ENCODE measurements at regions not wholly inside any gene's neighbourhood (a gene's known extent, or its start where the extent isn't known, plus 50 kb on each side); places are given as distances from the start of the nearest gene placed in this dataset.
"Not testable (repeated sequence)": the region's sequence is repeated elsewhere in the genome, so short reads cannot be mapped to it uniquely, and the experiment has no call there.

DNA sequence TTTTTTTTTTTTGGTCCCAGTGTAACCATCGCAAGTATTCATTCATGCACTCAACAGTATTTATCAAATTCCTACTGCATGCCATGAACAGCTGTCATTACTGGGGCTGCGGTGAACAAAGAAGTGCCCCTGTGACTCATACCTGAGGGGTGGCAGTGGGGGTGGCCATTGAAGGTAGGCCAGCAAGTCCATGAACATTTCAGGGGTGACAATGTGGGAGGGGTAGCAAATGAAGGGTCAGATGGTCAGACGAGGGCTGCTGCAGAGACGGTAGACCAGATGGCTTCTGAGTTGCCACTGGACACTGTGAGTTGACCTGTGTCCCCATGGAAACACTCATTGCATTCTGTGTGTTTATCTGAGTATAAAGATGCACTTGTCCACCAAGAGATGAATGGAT lies 92.5 kb upstream of the PITRM1 start:
- Histone ChIP-seq H3K9ac (ENCODE audit: low read length) (no peak overlapping the region), H3K27ac (ENCODE audit: low read length) (no peak overlapping the region), H3K4me3 (ENCODE audit: low read length) (no peak overlapping the region), H3K4me1 (ENCODE audit: control insufficient read depth, low read depth, low read length) (peaks cover 19% of the 10 kb centered on the region), H3K36me3 (ENCODE audit: control insufficient read depth, low read depth, low read length) (no peaks in the 10 kb centered on the region), H3K27me3 (ENCODE audit: control insufficient read depth, insufficient read depth, low read length) (no peaks in the 10 kb centered on the region), H3K9me3 (ENCODE audit: control insufficient read depth, low read depth, low read length) (no peaks in the 10 kb centered on the region)

DNA sequence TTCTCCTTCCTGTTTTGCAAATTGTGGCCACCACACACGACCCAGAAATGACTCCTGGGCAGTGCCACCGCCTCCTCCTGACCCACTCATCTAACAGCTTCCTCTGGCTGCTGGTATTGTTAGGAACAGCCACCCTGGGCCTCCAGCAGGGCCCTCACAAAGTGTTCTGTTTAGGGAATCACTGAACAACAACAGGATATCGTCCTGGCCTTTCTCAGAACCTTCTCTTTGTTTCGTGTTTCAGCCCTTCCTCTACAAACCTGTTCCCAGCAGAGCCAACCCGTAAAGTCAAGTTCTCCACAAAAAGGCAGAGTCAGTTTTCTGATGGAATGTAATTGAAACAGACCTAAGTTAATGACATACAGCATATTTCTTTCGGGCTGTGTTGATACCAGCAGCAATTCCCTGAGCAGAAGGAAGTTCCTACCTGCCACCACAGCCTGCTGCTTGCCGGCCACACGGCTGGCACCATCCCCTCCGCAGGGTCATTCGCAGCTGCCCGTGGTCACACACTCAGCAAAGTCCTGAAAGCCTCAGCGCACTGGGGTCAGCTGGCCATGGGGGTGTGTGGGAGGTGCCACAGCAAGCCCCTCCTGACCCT lies 91.7 kb upstream of the PITRM1 start:
- Histone ChIP-seq H3K27ac (ENCODE audit: low read length) (no peak overlapping the region), H3K9ac (ENCODE audit: low read length) (no peak overlapping the region)

DNA sequence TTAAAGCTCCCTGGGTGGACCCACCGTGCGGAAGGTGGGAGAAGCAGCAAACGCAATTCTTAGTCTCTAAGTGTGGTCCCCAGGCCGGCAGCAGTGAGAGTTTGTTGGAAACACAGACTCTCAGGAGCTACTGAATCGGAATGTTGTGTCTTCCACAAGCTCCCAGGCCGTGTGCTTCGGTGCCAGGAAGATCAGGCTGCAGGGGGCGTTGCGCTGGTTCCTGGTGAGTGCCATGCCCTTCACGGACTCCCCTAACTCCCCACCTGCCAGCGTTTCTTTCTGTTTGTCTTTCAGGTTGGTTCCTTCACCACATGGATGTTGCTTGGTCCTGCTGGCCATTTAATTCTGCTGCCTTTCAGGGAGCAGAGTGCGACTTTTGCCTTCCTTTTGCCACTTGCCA lies 91.2 kb upstream of the PITRM1 start:
- Histone ChIP-seq H3K4me3 (ENCODE audit: low read length) (no peak overlapping the region), H3K9ac (ENCODE audit: low read length) (no peak overlapping the region)

More for the DNA sequence above, 91.7 kb upstream of the PITRM1 start:
- H3K9me3 ChIP-seq (ENCODE audit: control insufficient read depth, low read depth, low read length), result no peaks in the 10 kb centered on the region
- H3K36me3 ChIP-seq (ENCODE audit: control insufficient read depth, low read depth, low read length), result no peaks in the 10 kb centered on the region
- no peak overlapping the region for H3K4me3 ChIP-seq (ENCODE audit: low read length)
- H3K4me1 ChIP-seq (ENCODE audit: control insufficient read depth, low read depth, low read length), result peaks cover 13% of the 10 kb centered on the region
- H3K27me3 ChIP-seq (ENCODE audit: control insufficient read depth, insufficient read depth, low read length), result no peaks in the 10 kb centered on the region

DNA sequence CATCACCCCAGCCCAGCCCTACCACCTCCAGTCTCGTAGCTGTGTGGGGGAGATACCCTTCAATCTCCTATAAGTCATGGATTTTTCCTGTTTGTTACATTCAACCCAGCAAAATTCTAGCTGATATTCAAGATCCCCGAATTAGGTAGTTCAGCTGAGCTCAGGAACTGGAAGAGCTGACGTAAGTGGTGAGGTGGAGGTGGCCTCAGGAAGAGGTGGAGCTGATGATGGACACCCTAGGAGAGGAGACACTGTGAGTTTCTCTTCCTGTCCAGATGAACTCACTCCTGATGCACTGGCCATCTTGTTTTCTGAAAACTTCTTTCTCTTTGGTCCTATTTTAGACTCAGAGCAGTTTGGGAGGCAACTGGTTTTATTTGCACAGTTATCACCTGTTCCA lies 90.5 kb upstream of the PITRM1 start:
- peaks cover 13% of the 10 kb centered on the region for H3K4me1 ChIP-seq (ENCODE audit: control insufficient read depth, low read depth, low read length)
- H3K27ac ChIP-seq (ENCODE audit: low read length), result no peak overlapping the region
- no peaks in the 10 kb centered on the region for H3K27me3 ChIP-seq (ENCODE audit: control insufficient read depth, insufficient read depth, low read length)
- no peaks in the 10 kb centered on the region for H3K9me3 ChIP-seq (ENCODE audit: control insufficient read depth, low read depth, low read length)
- no peak overlapping the region for H3K9ac ChIP-seq (ENCODE audit: low read length)
- no peak overlapping the region for H3K4me3 ChIP-seq (ENCODE audit: low read length)
- no peaks in the 10 kb centered on the region for H3K36me3 ChIP-seq (ENCODE audit: control insufficient read depth, low read depth, low read length)

More for the DNA sequence above, 91.2 kb upstream of the PITRM1 start:
- H3K27ac ChIP-seq (ENCODE audit: low read length), result no peak overlapping the region
- H3K4me1 ChIP-seq (ENCODE audit: control insufficient read depth, low read depth, low read length), result peaks cover 13% of the 10 kb centered on the region
- H3K27me3 ChIP-seq (ENCODE audit: control insufficient read depth, insufficient read depth, low read length), result no peaks in the 10 kb centered on the region
- H3K9me3 ChIP-seq (ENCODE audit: control insufficient read depth, low read depth, low read length), result no peaks in the 10 kb centered on the region
- no peaks in the 10 kb centered on the region for H3K36me3 ChIP-seq (ENCODE audit: control insufficient read depth, low read depth, low read length)

DNA sequence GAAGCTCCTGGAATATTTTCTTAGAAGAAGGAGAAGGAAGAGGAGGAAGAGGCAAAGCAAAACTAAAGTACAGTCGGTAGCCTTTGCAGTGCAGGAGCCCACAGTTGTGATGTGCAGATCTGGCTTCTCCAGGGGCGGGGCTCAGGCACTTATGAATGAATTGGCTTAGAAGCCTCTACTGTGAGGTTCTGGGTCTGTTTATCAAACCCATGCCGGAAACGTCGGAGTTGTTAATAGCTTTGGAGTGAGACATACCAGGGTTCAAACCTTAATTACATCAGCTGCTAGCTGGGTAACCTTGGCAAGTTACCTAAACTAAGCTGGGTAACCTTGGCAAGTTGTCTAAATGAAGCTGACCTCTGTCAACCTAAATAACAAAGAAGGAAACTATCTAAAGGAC lies 89.3 kb upstream of the PITRM1 start:
- Histone ChIP-seq H3K9ac (ENCODE audit: low read length) (no peak overlapping the region), H3K27me3 (ENCODE audit: control insufficient read depth, insufficient read depth, low read length) (no peaks in the 10 kb centered on the region), H3K36me3 (ENCODE audit: control insufficient read depth, low read depth, low read length) (no peaks in the 10 kb centered on the region), H3K4me1 (ENCODE audit: control insufficient read depth, low read depth, low read length) (peaks cover 13% of the 10 kb centered on the region), H3K27ac (ENCODE audit: low read length) (no peak overlapping the region), H3K9me3 (ENCODE audit: control insufficient read depth, low read depth, low read length) (no peaks in the 10 kb centered on the region), H3K4me3 (ENCODE audit: low read length) (no peak overlapping the region)

DNA sequence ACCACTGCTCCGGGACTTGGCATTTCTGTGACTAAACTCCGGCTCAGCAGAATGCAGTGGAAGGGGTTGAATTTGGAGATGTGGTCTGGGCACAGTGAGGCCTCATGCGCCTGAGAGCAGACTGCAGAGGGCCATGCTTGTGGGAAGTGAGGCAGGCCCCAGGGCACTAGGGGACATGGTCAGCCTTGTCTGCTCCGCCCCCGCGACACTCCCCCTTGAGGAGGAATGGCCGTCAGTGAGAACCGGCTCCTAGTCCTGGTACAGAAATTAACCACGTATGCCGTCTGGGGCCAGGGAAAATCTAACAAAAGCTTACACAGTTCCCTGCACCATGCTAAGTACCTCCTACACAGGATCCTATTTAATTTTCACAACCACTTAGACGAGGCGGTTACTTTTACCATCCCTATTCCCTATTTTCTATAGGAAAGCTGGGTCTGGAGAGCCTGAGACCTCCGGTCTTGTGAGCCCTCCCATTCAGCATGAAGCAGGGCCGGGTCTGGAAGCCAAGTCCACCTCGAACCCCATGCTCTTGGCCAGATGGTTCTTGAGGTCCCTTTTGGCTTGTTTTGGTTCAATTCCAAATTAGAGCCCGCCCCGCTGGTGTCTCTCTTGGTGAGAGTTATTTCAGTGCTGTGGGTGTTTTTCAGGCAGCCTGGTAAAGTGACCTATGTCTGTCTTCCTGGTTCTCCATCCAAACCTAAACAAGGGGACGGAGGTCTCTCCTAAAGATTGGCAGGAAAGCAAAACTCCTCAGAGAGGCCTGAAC lies 87.7 kb upstream of the PITRM1 start:
- H3K4me1 ChIP-seq (ENCODE audit: control insufficient read depth, low read depth, low read length), result peaks cover 13% of the 10 kb centered on the region
- no peaks in the 10 kb centered on the region for H3K9me3 ChIP-seq (ENCODE audit: control insufficient read depth, low read depth, low read length)
- H3K36me3 ChIP-seq (ENCODE audit: control insufficient read depth, low read depth, low read length), result no peaks in the 10 kb centered on the region
- H3K9ac ChIP-seq (ENCODE audit: low read length), result no peak overlapping the region
- no peak overlapping the region for H3K4me3 ChIP-seq (ENCODE audit: low read length)
- H3K27ac ChIP-seq (ENCODE audit: low read length), result no peak overlapping the region
- no peaks in the 10 kb centered on the region for H3K27me3 ChIP-seq (ENCODE audit: control insufficient read depth, insufficient read depth, low read length)

DNA sequence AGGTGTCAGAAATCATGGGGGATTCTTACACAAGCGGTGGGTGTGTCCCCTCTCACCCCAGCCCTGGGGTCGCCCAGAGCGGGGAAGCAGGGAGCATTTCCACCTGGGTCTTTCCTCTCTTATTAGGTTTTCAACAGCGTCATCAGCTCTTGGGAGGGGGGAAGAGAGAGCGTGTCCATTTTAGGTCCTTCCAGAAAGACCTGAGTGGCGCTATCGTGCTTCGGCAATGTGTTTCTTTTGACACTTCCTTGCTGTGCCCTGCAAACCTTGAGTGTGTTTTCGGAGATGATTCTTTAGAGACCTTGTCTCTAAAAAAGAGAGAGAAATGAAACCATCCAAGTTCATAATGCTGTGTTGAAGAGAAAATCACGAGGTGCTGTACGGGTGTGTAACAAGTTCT lies 86.9 kb upstream of the PITRM1 start:
- no peaks in the 10 kb centered on the region for H3K27me3 ChIP-seq (ENCODE audit: control insufficient read depth, insufficient read depth, low read length)
- H3K27ac ChIP-seq (ENCODE audit: low read length), result no peak overlapping the region

DNA sequence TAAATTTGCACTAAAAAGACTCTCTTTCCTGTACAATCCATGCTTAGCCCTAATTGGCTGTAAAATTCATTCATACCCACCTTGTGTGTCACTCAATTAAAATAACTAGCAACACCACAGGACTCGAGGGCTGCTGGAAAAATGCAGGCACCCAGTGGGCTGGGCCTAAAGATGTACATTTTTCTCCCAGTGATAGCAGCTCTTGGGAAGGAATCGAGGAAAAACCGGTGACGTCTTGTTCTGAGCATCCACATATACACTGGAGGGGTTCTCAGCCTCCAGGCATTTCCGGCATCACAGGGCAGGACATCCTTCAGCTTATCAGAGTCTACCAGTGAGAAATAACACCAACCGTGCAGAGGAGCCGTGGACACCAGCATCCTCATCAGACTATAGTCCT lies 85.8 kb upstream of the PITRM1 start:
- Histone ChIP-seq H3K4me3 (ENCODE audit: low read length) (no peak overlapping the region), H3K4me1 (ENCODE audit: control insufficient read depth, low read depth, low read length) (no peaks in the 10 kb centered on the region), H3K27me3 (ENCODE audit: control insufficient read depth, insufficient read depth, low read length) (no peaks in the 10 kb centered on the region), H3K27ac (ENCODE audit: low read length) (no peak overlapping the region), H3K9ac (ENCODE audit: low read length) (no peak overlapping the region), H3K36me3 (ENCODE audit: control insufficient read depth, low read depth, low read length) (no peaks in the 10 kb centered on the region), H3K9me3 (ENCODE audit: control insufficient read depth, low read depth, low read length) (no peaks in the 10 kb centered on the region)

More for the DNA sequence above, 86.9 kb upstream of the PITRM1 start:
- Histone ChIP-seq H3K9me3 (ENCODE audit: control insufficient read depth, low read depth, low read length) (no peaks in the 10 kb centered on the region), H3K4me3 (ENCODE audit: low read length) (no peak overlapping the region), H3K4me1 (ENCODE audit: control insufficient read depth, low read depth, low read length) (peaks cover 8% of the 10 kb centered on the region), H3K36me3 (ENCODE audit: control insufficient read depth, low read depth, low read length) (no peaks in the 10 kb centered on the region), H3K9ac (ENCODE audit: low read length) (no peak overlapping the region)

DNA sequence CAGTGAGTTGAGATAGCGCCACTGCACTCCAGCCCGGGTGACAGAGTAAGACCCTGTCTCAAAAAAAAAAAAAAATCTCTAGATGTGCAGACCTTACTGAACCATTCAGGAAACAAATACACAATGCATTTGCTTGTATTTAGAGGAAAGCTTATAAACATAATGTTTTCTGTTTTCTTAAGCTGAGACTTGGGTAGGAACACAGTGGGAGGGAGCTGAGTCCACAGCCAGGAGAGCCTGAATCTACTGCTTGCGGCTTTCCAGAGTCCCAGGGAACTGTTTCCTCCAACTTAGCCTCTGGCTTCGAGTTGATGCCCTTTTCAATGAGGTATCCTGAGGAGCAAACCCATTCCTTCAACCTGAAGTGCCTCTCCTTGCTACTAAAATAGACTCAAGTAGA lies 83.0 kb upstream of the PITRM1 start:
- Histone ChIP-seq H3K9me3 (ENCODE audit: control insufficient read depth, low read depth, low read length) (no peaks in the 10 kb centered on the region), H3K36me3 (ENCODE audit: control insufficient read depth, low read depth, low read length) (no peaks in the 10 kb centered on the region), H3K4me3 (ENCODE audit: low read length) (no peak overlapping the region), H3K27me3 (ENCODE audit: control insufficient read depth, insufficient read depth, low read length) (no peaks in the 10 kb centered on the region), H3K27ac (ENCODE audit: low read length) (no peak overlapping the region), H3K9ac (ENCODE audit: low read length) (no peak overlapping the region), H3K4me1 (ENCODE audit: control insufficient read depth, low read depth, low read length) (no peaks in the 10 kb centered on the region)

DNA sequence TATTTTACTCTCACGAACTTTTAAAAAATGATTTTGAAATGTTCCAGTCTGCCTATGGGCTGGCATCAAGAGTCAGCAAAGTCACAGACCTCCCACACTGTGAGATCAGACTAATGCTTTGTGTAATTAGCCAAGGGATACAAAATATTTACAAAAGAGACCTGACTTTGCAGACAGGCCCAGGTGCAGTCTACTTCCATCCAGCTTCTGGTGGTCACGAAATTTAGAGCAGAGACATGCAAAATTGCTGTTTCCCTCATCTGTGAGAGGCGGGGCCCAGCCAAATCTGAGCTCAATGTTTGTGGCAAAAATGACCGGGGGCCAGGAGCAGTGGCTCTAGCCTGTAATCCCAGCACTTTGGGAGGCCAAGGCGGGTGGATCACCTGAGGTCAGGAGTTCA lies 82.5 kb upstream of the PITRM1 start:
- no peaks in the 10 kb centered on the region for H3K4me1 ChIP-seq (ENCODE audit: control insufficient read depth, low read depth, low read length)
- H3K9ac ChIP-seq (ENCODE audit: low read length), result no peak overlapping the region
- no peak overlapping the region for H3K27ac ChIP-seq (ENCODE audit: low read length)
- H3K9me3 ChIP-seq (ENCODE audit: control insufficient read depth, low read depth, low read length), result no peaks in the 10 kb centered on the region
- H3K36me3 ChIP-seq (ENCODE audit: control insufficient read depth, low read depth, low read length), result no peaks in the 10 kb centered on the region
- no peaks in the 10 kb centered on the region for H3K27me3 ChIP-seq (ENCODE audit: control insufficient read depth, insufficient read depth, low read length)
- H3K4me3 ChIP-seq (ENCODE audit: low read length), result no peak overlapping the region

DNA sequence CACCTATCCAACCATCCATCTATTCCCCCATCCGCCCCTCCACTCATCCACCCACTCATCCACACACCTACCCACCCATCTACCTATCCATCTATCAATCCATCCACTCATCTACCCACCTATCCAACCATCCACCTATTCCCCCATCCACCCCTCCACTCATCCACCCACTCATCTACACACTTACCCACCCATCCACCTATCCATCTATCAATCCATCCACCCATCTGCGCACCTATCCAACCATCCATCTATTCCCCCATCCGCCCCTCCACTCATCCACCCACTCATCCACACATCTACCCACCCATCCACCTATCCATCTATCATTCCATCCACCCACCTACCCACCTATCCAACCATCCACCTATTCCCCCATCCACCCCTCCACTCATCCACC lies 81.4 kb upstream of the PITRM1 start:
- H3K9me3 ChIP-seq (ENCODE audit: control insufficient read depth, low read depth, low read length); H3K4me3 ChIP-seq (ENCODE audit: low read length); H3K27me3 ChIP-seq (ENCODE audit: control insufficient read depth, insufficient read depth, low read length); H3K36me3 ChIP-seq (ENCODE audit: control insufficient read depth, low read depth, low read length); H3K9ac ChIP-seq (ENCODE audit: low read length); H3K27ac ChIP-seq (ENCODE audit: low read length); H3K4me1 ChIP-seq (ENCODE audit: control insufficient read depth, low read depth, low read length): not testable (repeated sequence)

DNA sequence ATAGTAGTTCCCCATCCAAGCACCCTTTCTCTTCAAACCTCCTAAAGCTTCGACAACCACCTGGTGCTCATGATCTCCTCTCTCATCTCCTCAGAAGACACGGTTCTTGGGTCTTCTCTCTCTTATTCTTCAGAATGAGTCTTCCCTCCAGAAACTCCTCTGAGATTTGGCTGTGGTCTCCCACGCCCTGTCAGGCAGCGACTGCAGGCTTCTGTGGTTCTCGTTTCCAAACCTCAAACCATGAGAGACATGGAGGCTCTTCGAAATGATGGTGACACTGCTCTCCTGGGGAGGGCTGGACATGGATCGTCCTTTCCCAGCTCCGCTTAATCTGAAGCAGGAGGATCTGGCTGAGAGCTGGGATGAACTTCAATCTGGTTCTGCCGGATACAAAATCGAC lies 78.6 kb upstream of the PITRM1 start:
- H3K4me3 ChIP-seq (ENCODE audit: low read length), result no peak overlapping the region
- H3K36me3 ChIP-seq (ENCODE audit: control insufficient read depth, low read depth, low read length), result no peaks in the 10 kb centered on the region
- H3K9ac ChIP-seq (ENCODE audit: low read length), result no peak overlapping the region
- no peaks in the 10 kb centered on the region for H3K9me3 ChIP-seq (ENCODE audit: control insufficient read depth, low read depth, low read length)
- H3K27ac ChIP-seq (ENCODE audit: low read length), result no peak overlapping the region
- H3K27me3 ChIP-seq (ENCODE audit: control insufficient read depth, insufficient read depth, low read length), result no peaks in the 10 kb centered on the region
- peaks cover 11% of the 10 kb centered on the region for H3K4me1 ChIP-seq (ENCODE audit: control insufficient read depth, low read depth, low read length)
